Adrenal gland (tissue), 5 donors: ENCODE measurements at regions not wholly inside any gene's neighbourhood (a gene's known extent, or its start where the extent isn't known, plus 50 kb on each side); places are given as distances from the start of the nearest gene placed in this dataset.
"Not testable (repeated sequence)": the region's sequence is repeated elsewhere in the genome, so short reads cannot be mapped to it uniquely, and the experiment has no call there.

Experiments
- POLR2A ChIP-seq, 2 donors: fragments of 450-650 bp; IDR thresholded peaks; one replicate each; pipeline ENCODE4 v1.6.1; 2017; ENCODE audit warnings: antibody characterized with exemption in 2 of 2, mild to moderate bottlenecking in 2 of 2, moderate library complexity in 1 of 2
- TF ChIP-seq, protein P1 (sequence below), 6 experiments: fragments of 450-650 bp in 4 of 6; fragments of 200-600 bp in 2 of 6; sonication (generic) in 1 of 6; IDR thresholded peaks; 1 replicate in 5 of 6; 2 replicates in 1 of 6; pipeline versions ENCODE4 v1.5.1 to v1.8.0; 2016 to 2021; ENCODE audit warnings: antibody characterized with exemption in 6 of 6, mild to moderate bottlenecking in 2 of 6, moderate library complexity in 1 of 6
- donor health status: DM: no; HTN: no; CAD: no.

GRCh38 chr1:199032479-199032878 lies 393.6 kb downstream of the PTPRC start:
- TF ChIP-seq, protein P1, sequence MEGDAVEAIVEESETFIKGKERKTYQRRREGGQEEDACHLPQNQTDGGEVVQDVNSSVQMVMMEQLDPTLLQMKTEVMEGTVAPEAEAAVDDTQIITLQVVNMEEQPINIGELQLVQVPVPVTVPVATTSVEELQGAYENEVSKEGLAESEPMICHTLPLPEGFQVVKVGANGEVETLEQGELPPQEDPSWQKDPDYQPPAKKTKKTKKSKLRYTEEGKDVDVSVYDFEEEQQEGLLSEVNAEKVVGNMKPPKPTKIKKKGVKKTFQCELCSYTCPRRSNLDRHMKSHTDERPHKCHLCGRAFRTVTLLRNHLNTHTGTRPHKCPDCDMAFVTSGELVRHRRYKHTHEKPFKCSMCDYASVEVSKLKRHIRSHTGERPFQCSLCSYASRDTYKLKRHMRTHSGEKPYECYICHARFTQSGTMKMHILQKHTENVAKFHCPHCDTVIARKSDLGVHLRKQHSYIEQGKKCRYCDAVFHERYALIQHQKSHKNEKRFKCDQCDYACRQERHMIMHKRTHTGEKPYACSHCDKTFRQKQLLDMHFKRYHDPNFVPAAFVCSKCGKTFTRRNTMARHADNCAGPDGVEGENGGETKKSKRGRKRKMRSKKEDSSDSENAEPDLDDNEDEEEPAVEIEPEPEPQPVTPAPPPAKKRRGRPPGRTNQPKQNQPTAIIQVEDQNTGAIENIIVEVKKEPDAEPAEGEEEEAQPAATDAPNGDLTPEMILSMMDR (IDR thresholded peaks at IDR 0.05), result not testable (repeated sequence)
- TF ChIP-seq POLR2A (IDR thresholded peaks at IDR 0.05), result not testable (repeated sequence)
